Fibroblast of lung (primary cell): ENCODE measurements at regions not wholly inside any gene's neighbourhood (a gene's known extent, or its start where the extent isn't known, plus 50 kb on each side); places are given as distances from the start of the nearest gene placed in this dataset.

Source experiments
- DNase-seq, 2 donors: peaks; one replicate each; pipeline versions ENCODE4 v3.0.0 to v3.0.0-alpha.2; 2010; ENCODE audit warnings: low read depth in 2 of 2
- H2AFZ ChIP-seq: 2 replicates; pipeline ENCODE4 v1.5.1; 2012; ENCODE audit warnings: low read length, control low read depth, inconsistent platforms
- H3K27ac ChIP-seq: 2 replicates; pipeline ENCODE4 v1.5.1; 2011; ENCODE audit warnings: low read length, control low read depth; ENCODE audit not compliant: insufficient read depth
- H3K27me3 ChIP-seq: 2 replicates; pipeline ENCODE4 v1.5.1; 2011; ENCODE audit warnings: mild to moderate bottlenecking, low read length; ENCODE audit not compliant: control insufficient read depth, insufficient read depth
- H3K36me3 ChIP-seq: 2 replicates; pipeline ENCODE4 v1.5.1; 2011; ENCODE audit warnings: low read length; ENCODE audit not compliant: control insufficient read depth, insufficient read depth
- H3K4me1 ChIP-seq: 2 replicates; pipeline ENCODE4 v1.5.1; 2011; ENCODE audit warnings: low read length; ENCODE audit not compliant: control insufficient read depth, insufficient read depth; ENCODE audit errors: extremely low read depth
- H3K4me2 ChIP-seq: 2 replicates; pipeline ENCODE4 v1.5.1; 2011; ENCODE audit warnings: low read length, control low read depth; ENCODE audit not compliant: insufficient read depth; ENCODE audit errors: extremely low read depth
- H3K4me3 ChIP-seq, 4 experiments: fragments of 200-600 bp in 1 of 4; sonication (generic) in 1 of 4; replicated peaks in 1 of 4; 2 replicates each; pipeline ENCODE4 v1.5.1; 2011 to 2016; ENCODE audit warnings: low read length in 4 of 4, low read depth in 3 of 4, mild to moderate bottlenecking in 3 of 4, control low read depth in 2 of 4, inconsistent platforms in 1 of 4, mixed read lengths in 1 of 4; ENCODE audit not compliant: insufficient read depth in 1 of 4; ENCODE audit errors: control extremely low read depth in 1 of 4
- H3K79me2 ChIP-seq: 2 replicates; pipeline ENCODE4 v1.5.1; 2012; ENCODE audit warnings: mild to moderate bottlenecking, low read length, inconsistent platforms; ENCODE audit not compliant: control insufficient read depth, insufficient read depth
- H3K9ac ChIP-seq: 2 replicates; pipeline ENCODE4 v1.5.1; 2011; ENCODE audit warnings: mild to moderate bottlenecking, low read length, control low read depth; ENCODE audit not compliant: insufficient read depth
- H3K9me3 ChIP-seq: 2 replicates; pipeline ENCODE4 v1.5.1; 2012; ENCODE audit warnings: low read depth, low read length; ENCODE audit not compliant: control insufficient read depth, insufficient read depth
- H4K20me1 ChIP-seq: 2 replicates; pipeline ENCODE4 v1.5.1; 2011; ENCODE audit warnings: low read length; ENCODE audit not compliant: control insufficient read depth, insufficient read depth; ENCODE audit errors: extremely low read depth
- CTCF ChIP-seq, 2 donors: IDR thresholded peaks in 1 of 2; conservative IDR thresholded peaks in 1 of 2; 1 replicate in 1 of 2; 2 replicates in 1 of 2; pipeline ENCODE4 v1.5.1; 2011 to 2012; ENCODE audit warnings: low read length in 2 of 2, control low read depth in 1 of 2, inconsistent platforms in 1 of 2, low read depth in 1 of 2, mild to moderate bottlenecking in 1 of 2
- EZH2 ChIP-seq: IDR thresholded peaks from 2 replicates; pipeline ENCODE4 v1.5.1; 2012; ENCODE audit warnings: low read length, control low read depth, mild to moderate bottlenecking; ENCODE audit errors: missing control alignments

- Histone ChIP-seq H3K9ac (no peak overlapping the region), H4K20me1 (no peaks in the 10 kb centered on the region), H3K79me2 (no peaks in the 10 kb centered on the region), H3K9me3 (no peaks in the 10 kb centered on the region), H3K4me2 (no peak overlapping the region), H3K4me1 (no peaks in the 10 kb centered on the region), H3K36me3 (no peaks in the 10 kb centered on the region), H2AFZ (no peak overlapping the region), H3K4me3 (no peak overlapping the region), H3K27me3 (no peaks in the 10 kb centered on the region), H3K27ac (no peak overlapping the region)
- TF ChIP-seq CTCF (conservative IDR thresholded peaks at IDR 0.05 in 1 of 2, IDR thresholded peaks at IDR 0.05 in 1 of 2; ENCODE audit: low read depth in 1 of 2, low read length in 2 of 2) (no peak), EZH2 (no peak)
- DNase-seq, result no peak
Measured at GRCh38 chr2:57821088-57821487, 225.5 kb upstream of the VRK2 start.

GRCh38 chr2:57828221-57828620, 218.4 kb upstream of the VRK2 start:
- Histone ChIP-seq H3K4me3 (no peak overlapping the region), H3K27ac (no peak overlapping the region), H3K4me1 (no peaks in the 10 kb centered on the region)

GRCh38 chr2:57834666-57835065, 211.9 kb upstream of the VRK2 start:
- Histone ChIP-seq H4K20me1 (no peaks in the 10 kb centered on the region), H3K27ac (no peak overlapping the region), H3K79me2 (no peaks in the 10 kb centered on the region), H3K9ac (no peak overlapping the region), H3K9me3 (no peaks in the 10 kb centered on the region), H3K36me3 (no peaks in the 10 kb centered on the region), H2AFZ (no peak overlapping the region), H3K27me3 (no peaks in the 10 kb centered on the region), H3K4me3 (no peak overlapping the region), H3K4me1 (no peaks in the 10 kb centered on the region), H3K4me2 (no peak overlapping the region)
- no peak for DNase-seq
- TF ChIP-seq EZH2, result no peak
- TF ChIP-seq CTCF (conservative IDR thresholded peaks at IDR 0.05 in 1 of 2, IDR thresholded peaks at IDR 0.05 in 1 of 2; ENCODE audit: low read depth in 1 of 2, low read length in 2 of 2), result no peak

More at GRCh38 chr2:57828221-57828620, 218.4 kb upstream of the VRK2 start:
- H4K20me1 ChIP-seq, result no peaks in the 10 kb centered on the region
- no peaks in the 10 kb centered on the region for H3K9me3 ChIP-seq
- TF ChIP-seq CTCF (conservative IDR thresholded peaks at IDR 0.05 in 1 of 2, IDR thresholded peaks at IDR 0.05 in 1 of 2; ENCODE audit: low read depth in 1 of 2, low read length in 2 of 2) (no peak), EZH2 (no peak)
- no peak overlapping the region for H2AFZ ChIP-seq
- H3K9ac ChIP-seq, result no peak overlapping the region
- no peaks in the 10 kb centered on the region for H3K36me3 ChIP-seq
- DNase-seq, result no peak
- no peaks in the 10 kb centered on the region for H3K79me2 ChIP-seq
- H3K4me2 ChIP-seq, result no peak overlapping the region
- no peaks in the 10 kb centered on the region for H3K27me3 ChIP-seq
